ENCODE measurements at regions not wholly inside any gene's neighbourhood (a gene's known extent, or its start where the extent isn't known, plus 50 kb on each side); places are given as distances from the start of the nearest gene placed in this dataset.

DNA sequence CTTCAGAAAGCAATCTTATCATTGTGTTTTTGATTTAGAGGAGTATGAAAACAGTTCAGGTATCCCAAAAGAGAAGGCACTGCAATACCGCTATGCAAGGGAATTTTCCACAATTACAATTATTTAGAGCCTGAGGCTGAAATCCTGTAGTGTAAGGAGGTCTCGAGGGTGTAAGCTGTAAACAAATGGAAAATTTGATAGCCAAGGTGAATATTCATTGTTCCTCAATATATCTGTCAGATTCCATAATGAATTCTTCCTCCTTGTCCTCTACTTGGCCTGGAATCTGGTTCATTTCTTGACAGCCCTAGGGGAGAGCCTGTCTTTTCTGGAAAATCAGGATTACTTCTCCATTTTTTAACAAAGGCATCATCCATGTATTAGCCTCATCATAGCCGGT is 63.1 kb upstream of the SMARCA2 start:
- H3K4me3 ChIP-seq (ENCODE audit: control insufficient read depth in 2 of 3, extremely low read depth in 1 of 3, insufficient read depth in 2 of 3, low read depth in 1 of 3, low read length in 3 of 3) = no peak overlapping the region
- H3K4me1 ChIP-seq (ENCODE audit: control insufficient read depth, extremely low read depth, insufficient read depth, low read length) = no peaks in the 10 kb centered on the region
- H3K9me1 ChIP-seq (ENCODE audit: control insufficient read depth, extremely low read depth, insufficient read depth, low read length) = no peaks in the 10 kb centered on the region
- no peaks in the 10 kb centered on the region for H3K79me2 ChIP-seq (ENCODE audit: control insufficient read depth, insufficient read depth, low read length)
- H2AFZ ChIP-seq (ENCODE audit: control insufficient read depth, low read length) = no peak overlapping the region
- dilution Hi-C loops (cut with MboI; ENCODE audit: extremely low pct_ligation_motif_present, low sequenced_read_pairs) = no loop called here
- no peaks in the 10 kb centered on the region for H3K9me3 ChIP-seq (ENCODE audit: control insufficient read depth, low read depth, low read length)
- DNase-seq (ENCODE audit: low read depth, low spot score) (no peak), FAIRE-seq (no peak)
- no peak overlapping the region for H3K9ac ChIP-seq (ENCODE audit: control insufficient read depth, extremely low read depth, insufficient read depth, low read length)
- no peak for TF ChIP-seq EZH2 (IDR thresholded peaks at IDR 0.05; ENCODE audit: low read length)
- TF ChIP-seq, protein P1, sequence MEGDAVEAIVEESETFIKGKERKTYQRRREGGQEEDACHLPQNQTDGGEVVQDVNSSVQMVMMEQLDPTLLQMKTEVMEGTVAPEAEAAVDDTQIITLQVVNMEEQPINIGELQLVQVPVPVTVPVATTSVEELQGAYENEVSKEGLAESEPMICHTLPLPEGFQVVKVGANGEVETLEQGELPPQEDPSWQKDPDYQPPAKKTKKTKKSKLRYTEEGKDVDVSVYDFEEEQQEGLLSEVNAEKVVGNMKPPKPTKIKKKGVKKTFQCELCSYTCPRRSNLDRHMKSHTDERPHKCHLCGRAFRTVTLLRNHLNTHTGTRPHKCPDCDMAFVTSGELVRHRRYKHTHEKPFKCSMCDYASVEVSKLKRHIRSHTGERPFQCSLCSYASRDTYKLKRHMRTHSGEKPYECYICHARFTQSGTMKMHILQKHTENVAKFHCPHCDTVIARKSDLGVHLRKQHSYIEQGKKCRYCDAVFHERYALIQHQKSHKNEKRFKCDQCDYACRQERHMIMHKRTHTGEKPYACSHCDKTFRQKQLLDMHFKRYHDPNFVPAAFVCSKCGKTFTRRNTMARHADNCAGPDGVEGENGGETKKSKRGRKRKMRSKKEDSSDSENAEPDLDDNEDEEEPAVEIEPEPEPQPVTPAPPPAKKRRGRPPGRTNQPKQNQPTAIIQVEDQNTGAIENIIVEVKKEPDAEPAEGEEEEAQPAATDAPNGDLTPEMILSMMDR (optimal IDR thresholded peaks at IDR 0.05 in 1 of 3, IDR thresholded peaks at IDR 0.05 in 1 of 3, conservative IDR thresholded peaks at IDR 0.05 in 1 of 3; ENCODE audit: extremely low read depth in 1 of 3, insufficient read depth in 2 of 3, low read length in 3 of 3) = no peak
- H4K20me1 ChIP-seq (ENCODE audit: control insufficient read depth, extremely low read depth, insufficient read depth, low read length) = no peaks in the 10 kb centered on the region
- no peak overlapping the region for H3K4me2 ChIP-seq (ENCODE audit: control insufficient read depth, extremely low read depth, insufficient read depth, low read depth, low read length)
- no peaks in the 10 kb centered on the region for H3K36me3 ChIP-seq (ENCODE audit: control insufficient read depth in 2 of 2, extremely low read depth in 1 of 2, insufficient read depth in 2 of 2, low read length in 2 of 2)
- no peak overlapping the region for H3K27ac ChIP-seq (ENCODE audit: control insufficient read depth, insufficient read depth, low read length)
- no peaks in the 10 kb centered on the region for H3K27me3 ChIP-seq (ENCODE audit: control insufficient read depth, extremely low read depth, insufficient read depth, low read length)

DNA sequence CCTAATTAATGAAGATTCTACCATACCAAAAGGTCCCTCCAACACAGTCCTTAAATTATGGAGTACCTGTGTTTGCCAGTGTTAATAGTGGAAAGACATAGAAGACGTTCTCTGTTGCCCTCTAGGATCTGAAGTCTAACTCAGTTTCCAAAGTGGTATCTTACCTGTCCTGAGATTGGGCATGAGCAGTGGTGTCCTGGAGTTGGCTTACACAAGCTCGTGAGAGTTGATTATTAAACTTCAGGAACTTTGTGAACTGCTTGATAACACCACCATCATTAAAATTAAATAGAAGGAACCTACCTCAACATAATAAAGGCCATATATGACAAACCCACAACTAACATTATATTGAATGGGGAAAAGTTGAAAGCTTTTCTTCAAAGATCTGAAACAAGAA is 60.9 kb upstream of the SMARCA2 start:
- Histone ChIP-seq H4K20me1 (ENCODE audit: control insufficient read depth, extremely low read depth, insufficient read depth, low read length) (no peaks in the 10 kb centered on the region), H3K36me3 (ENCODE audit: control insufficient read depth in 2 of 2, extremely low read depth in 1 of 2, insufficient read depth in 2 of 2, low read length in 2 of 2) (no peaks in the 10 kb centered on the region), H2AFZ (ENCODE audit: control insufficient read depth, low read length) (no peak overlapping the region), H3K9ac (ENCODE audit: control insufficient read depth, extremely low read depth, insufficient read depth, low read length) (no peak overlapping the region), H3K4me1 (ENCODE audit: control insufficient read depth, extremely low read depth, insufficient read depth, low read length) (no peaks in the 10 kb centered on the region), H3K79me2 (ENCODE audit: control insufficient read depth, insufficient read depth, low read length) (no peaks in the 10 kb centered on the region), H3K4me2 (ENCODE audit: control insufficient read depth, extremely low read depth, insufficient read depth, low read depth, low read length) (no peak overlapping the region), H3K27ac (ENCODE audit: control insufficient read depth, insufficient read depth, low read length) (no peak overlapping the region), H3K27me3 (ENCODE audit: control insufficient read depth, extremely low read depth, insufficient read depth, low read length) (no peaks in the 10 kb centered on the region), H3K9me3 (ENCODE audit: control insufficient read depth, low read depth, low read length) (no peaks in the 10 kb centered on the region), H3K9me1 (ENCODE audit: control insufficient read depth, extremely low read depth, insufficient read depth, low read length) (no peaks in the 10 kb centered on the region), H3K4me3 (ENCODE audit: control insufficient read depth in 2 of 3, extremely low read depth in 1 of 3, insufficient read depth in 2 of 3, low read depth in 1 of 3, low read length in 3 of 3) (no peak overlapping the region)
- DNase-seq (ENCODE audit: low read depth, low spot score) (no peak), FAIRE-seq (no peak)
- dilution Hi-C loops (cut with MboI; ENCODE audit: extremely low pct_ligation_motif_present, low sequenced_read_pairs) = no loop called here
- no peak for TF ChIP-seq EZH2 (IDR thresholded peaks at IDR 0.05; ENCODE audit: low read length)
- TF ChIP-seq, protein P1 (optimal IDR thresholded peaks at IDR 0.05 in 1 of 3, IDR thresholded peaks at IDR 0.05 in 1 of 3, conservative IDR thresholded peaks at IDR 0.05 in 1 of 3; ENCODE audit: extremely low read depth in 1 of 3, insufficient read depth in 2 of 3, low read length in 3 of 3) = no peak
